Epithelial cell of proximal tubule (primary cell): ENCODE measurements at regions not wholly inside any gene's neighbourhood (a gene's known extent, or its start where the extent isn't known, plus 50 kb on each side); places are given as distances from the start of the nearest gene placed in this dataset.

Source experiments
- DNase-seq: peaks from one replicate; pipeline ENCODE4 v3.0.0-alpha.2; 2011; ENCODE audit warnings: low read depth
- H3K4me3 ChIP-seq: 2 replicates; pipeline ENCODE4 v1.5.1; 2011; ENCODE audit warnings: low read depth, mild to moderate bottlenecking, low read length
- TF ChIP-seq, protein P1 (sequence below): conservative IDR thresholded peaks from 2 replicates; pipeline ENCODE4 v1.5.1; 2012; ENCODE audit warnings: low read depth, mild to moderate bottlenecking, low read length

- H3K4me3 ChIP-seq = no peak overlapping the region
- TF ChIP-seq, protein P1, sequence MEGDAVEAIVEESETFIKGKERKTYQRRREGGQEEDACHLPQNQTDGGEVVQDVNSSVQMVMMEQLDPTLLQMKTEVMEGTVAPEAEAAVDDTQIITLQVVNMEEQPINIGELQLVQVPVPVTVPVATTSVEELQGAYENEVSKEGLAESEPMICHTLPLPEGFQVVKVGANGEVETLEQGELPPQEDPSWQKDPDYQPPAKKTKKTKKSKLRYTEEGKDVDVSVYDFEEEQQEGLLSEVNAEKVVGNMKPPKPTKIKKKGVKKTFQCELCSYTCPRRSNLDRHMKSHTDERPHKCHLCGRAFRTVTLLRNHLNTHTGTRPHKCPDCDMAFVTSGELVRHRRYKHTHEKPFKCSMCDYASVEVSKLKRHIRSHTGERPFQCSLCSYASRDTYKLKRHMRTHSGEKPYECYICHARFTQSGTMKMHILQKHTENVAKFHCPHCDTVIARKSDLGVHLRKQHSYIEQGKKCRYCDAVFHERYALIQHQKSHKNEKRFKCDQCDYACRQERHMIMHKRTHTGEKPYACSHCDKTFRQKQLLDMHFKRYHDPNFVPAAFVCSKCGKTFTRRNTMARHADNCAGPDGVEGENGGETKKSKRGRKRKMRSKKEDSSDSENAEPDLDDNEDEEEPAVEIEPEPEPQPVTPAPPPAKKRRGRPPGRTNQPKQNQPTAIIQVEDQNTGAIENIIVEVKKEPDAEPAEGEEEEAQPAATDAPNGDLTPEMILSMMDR = no peak
- no peak for DNase-seq
These were observed 77.7 kb downstream of the ANKRD60 start for GRCh38 chr20:58150772-58151171.

DNA sequence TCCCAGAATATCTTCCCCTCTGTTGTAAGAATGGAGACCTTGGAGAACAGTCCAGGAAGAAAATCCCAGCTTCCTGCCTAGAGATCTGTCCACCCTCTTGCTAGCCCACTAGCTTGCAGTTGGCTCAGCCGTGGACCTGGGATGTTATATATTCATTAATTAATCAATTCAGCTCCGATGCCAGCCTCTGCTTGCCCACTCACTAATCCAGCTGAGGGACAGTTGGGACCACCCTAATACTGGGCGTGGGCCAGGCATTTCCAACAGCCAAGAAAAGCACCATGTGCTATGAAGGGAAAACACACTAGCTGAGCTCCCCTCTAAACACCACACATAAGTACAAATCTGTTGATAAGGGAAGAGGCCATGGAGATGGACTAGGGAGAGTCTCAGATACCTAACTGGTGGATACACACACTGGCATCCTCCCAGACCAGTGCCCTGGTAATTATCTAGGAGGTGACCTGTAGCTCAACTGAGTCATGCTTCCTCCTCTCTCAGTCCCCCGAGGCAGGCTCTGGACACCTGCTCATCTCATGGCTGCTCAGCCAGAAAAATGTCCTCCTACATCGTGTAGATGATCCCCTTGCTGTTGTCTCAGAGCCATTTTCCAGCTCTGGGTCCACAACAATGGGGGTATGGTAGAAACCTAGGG lies 78.9 kb downstream of the ANKRD60 start:
- TF ChIP-seq, protein P1 = no peak
- no peak for DNase-seq
- no peak overlapping the region for H3K4me3 ChIP-seq

- no peak for DNase-seq
- TF ChIP-seq, protein P1 = no peak
- H3K4me3 ChIP-seq = no peak overlapping the region
These were observed 79.6 kb downstream of the ANKRD60 start for GRCh38 chr20:58148891-58149290.

- TF ChIP-seq, protein P1 = no peak
- H3K4me3 ChIP-seq = no peak overlapping the region
- DNase-seq = no peak
These were observed 80.7 kb downstream of the ANKRD60 start for GRCh38 chr20:58147628-58148370.

GRCh38 chr20:58146746-58147140 lies 81.7 kb downstream of the ANKRD60 start:
- no peak for DNase-seq
- TF ChIP-seq, protein P1 = no peak
- no peak overlapping the region for H3K4me3 ChIP-seq

- TF ChIP-seq, protein P1 = no peak
- DNase-seq = no peak
- no peak overlapping the region for H3K4me3 ChIP-seq
These were observed 82.2 kb downstream of the ANKRD60 start for GRCh38 chr20:58146081-58146745.
